GM11168 (cell line): ENCODE measurements at regions not wholly inside any gene's neighbourhood (a gene's known extent, or its start where the extent isn't known, plus 50 kb on each side); places are given as distances from the start of the nearest gene placed in this dataset.

Source experiments
- in situ Hi-C: fragments of 300-500 bp; cut with MboI; formaldehyde crosslinking; loops from one replicate; pipeline ENCODE4 v1.12.0; 2022; ENCODE audit warnings: low sequenced_read_pairs; ENCODE audit not compliant: unreplicated experiment

- in situ Hi-C loops = no loop called here
These were observed 360.6 kb downstream of the ZNF521 start for GRCh38 chr18:24991141-24992060.

GRCh38 chr18:24992491-24992890, 359.5 kb downstream of the ZNF521 start:
- in situ Hi-C loops = no loop called here

DNA sequence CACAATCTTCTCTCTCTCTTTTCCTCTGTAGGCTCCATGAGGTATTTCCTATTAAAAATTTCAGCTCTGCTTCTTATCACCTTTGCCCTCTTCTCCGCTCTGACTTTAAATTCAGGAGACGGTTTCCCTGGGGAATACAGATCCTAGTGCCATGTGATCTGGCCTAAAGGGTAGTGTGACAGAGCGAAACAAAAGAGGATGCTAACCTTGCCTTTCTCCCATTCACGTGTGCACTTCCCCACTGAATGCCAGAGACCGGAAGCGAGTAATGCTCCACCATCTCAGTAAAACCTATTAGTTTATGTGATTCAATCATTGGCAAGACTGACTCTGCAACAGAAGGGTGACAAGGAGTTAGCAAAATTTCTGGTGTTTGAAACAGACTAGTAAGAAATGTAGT, 358.3 kb downstream of the ZNF521 start:
- in situ Hi-C loops = no loop called here

- in situ Hi-C loops = no loop called here
These were observed 356.9 kb downstream of the ZNF521 start for GRCh38 chr18:24995056-24995455.

DNA sequence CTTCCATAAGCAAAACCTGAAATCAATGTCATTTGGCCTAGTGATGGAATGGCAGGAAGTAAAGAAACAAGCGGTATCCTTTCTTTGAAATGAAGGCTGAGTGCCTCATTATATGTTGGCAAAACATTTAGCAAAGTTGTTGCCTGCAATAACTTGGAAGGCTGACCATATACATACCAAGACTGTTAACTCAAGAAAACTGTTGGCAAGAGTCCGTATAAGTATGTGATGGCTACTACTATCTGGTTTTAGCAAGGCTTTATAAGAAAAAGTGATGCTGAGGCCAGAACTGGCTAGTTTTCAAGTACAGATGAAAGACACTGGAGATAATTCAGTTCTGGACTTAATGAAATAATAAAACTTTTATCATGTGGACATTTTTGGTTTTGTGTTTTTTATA, 356.2 kb downstream of the ZNF521 start:
- in situ Hi-C loops = no loop called here

DNA sequence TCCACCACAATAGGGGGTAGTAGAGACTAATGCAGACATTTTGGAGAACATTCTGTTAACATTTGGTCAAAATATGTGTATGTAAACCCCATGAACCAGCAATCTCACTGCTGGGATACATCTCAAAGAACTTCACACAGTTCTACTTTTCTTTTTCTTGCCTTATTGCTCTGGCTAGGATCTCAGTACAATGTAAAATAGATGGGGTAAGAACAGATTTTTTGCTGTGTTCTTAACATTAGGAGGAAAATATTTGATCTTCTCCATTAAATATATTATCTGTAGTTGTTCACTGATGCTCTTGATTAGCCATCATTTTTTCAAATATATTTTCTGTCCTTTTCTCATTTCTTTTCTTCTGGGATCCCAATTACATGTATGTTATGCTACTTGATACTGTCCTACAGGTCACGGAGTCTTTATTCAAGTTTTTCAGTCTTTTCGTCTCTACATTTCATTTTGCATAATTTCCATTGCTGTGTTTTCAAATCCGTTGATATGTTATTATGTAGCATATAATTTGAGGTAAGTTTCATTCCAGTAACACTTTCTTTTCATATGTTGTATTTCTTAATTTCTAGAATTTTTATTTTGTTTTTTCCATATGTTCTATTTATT, 352.2 kb downstream of the ZNF521 start:
- in situ Hi-C loops = no loop called here

DNA sequence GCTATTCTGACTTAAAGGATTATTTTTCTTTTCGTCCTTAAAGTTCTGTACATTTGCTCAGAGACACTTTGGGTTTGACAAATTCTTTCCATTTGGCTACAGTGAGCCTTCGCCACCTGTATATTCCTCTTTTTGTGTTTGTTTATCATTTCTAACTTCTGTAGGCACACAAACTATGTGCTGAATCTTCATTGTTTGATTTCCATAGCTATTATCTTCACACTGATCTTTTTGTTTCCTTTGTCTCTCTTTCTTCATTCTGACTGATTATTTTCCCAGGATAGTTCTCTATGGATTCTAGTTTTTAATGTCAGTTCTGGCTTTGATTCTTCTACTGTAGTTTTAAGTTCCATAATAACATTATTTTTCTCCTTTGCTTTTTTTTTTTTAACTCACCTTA, 350.2 kb downstream of the ZNF521 start:
- in situ Hi-C loops = no loop called here

- in situ Hi-C loops = no loop called here
These were observed 346.2 kb downstream of the ZNF521 start for GRCh38 chr18:25005541-25006403.

GRCh38 chr18:25010623-25011374, 341.2 kb downstream of the ZNF521 start:
- in situ Hi-C loops = no loop called here
